HG03571 (cell line): ENCODE measurements at regions not wholly inside any gene's neighbourhood (a gene's known extent, or its start where the extent isn't known, plus 50 kb on each side); places are given as distances from the start of the nearest gene placed in this dataset.
"Not testable (repeated sequence)": the region's sequence is repeated elsewhere in the genome, so short reads cannot be mapped to it uniquely, and the experiment has no call there.

ENCODE experiments used
- ATAC-seq: cut with Tn5 transposase; IDR thresholded peaks from one replicate; pipeline ENCODE4 v1.9.1; 2021; ENCODE audit not compliant: unreplicated experiment

DNA sequence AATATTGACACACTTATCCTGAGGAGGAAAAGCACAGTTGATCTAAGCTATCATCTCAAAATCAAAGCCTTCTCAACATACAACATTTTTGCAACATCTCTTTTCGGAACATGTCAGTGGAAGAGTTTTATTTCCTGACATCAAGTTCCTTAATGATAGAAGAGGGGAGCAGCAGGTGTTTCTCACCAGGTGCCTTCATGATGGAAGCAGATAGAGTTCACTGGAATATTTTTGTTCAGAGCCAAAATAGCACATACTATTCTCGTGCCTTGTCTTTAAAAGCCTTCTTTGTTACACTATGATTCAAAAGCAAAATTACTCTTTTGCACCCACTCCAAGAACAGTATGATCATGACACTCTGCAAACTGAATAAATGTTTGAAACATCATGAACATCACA is 176.9 kb upstream of the CCNG1 start:
- no peak for ATAC-seq

DNA sequence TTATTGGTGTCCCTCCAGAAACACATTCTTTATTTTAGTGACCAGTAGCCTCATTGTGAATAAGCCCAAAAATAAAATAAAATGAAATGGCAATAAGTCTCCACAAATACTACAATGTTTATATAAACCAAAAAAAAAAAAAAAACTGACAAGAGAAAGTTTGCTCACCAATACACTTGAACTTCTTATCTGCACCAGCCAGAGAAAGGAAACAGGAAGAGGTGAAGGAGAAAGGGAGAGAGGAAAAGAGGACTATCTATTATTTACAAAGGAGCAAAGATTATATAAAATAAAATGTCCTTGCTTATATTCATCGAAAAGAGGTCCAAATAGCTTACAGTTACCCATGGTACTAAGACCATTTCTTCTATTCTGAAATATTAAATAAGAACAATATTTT is 176.4 kb upstream of the CCNG1 start:
- ATAC-seq = no peak

DNA sequence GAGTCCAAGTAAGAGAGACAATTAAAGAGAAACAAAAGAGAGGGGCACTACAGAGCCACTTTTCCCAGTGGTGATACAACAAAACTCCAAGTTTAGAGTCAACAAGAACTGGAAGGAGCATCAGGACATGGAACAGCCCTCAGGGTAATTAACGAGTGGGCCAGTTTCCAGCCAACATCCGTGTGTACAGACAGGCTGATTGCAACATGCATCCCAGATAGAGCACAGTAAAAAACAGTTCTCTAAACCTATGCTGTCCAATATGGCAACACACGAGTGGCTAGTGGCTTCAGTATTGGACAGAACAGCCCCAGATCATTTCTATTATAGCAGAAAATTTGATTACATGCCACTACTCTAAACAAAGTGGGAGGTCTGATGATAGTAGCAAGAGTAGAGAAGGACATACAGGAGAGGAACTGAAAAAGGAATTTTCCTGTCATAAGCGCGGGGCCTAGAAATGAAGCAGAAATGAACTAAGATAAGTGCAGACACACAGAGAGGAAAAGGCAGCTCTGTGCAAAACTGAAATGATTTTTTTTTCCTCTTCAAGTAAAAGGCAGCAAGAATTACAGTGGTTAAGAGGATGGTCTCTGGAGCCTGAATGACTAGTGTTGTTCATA is 175.6 kb upstream of the CCNG1 start:
- ATAC-seq = no peak

DNA sequence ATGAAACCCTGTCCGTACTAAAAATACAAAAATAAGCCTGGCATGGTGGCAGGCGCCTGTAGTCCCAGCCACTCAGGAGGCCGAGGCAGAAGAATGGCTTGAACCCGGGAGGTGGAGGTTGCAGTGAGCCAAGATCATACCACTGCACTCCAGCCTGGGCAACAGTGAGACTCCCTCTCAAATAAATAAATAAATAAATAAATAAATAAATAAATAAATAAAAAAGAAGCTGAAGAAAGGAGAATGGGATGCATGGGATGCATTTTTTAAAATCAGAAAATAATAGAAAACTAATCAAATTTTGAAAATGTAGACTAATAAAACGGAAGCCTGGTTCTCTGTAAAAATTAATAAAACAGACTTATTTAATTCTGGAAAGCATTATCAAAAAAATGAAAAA is 171.1 kb upstream of the CCNG1 start:
- ATAC-seq = not testable (repeated sequence)

DNA sequence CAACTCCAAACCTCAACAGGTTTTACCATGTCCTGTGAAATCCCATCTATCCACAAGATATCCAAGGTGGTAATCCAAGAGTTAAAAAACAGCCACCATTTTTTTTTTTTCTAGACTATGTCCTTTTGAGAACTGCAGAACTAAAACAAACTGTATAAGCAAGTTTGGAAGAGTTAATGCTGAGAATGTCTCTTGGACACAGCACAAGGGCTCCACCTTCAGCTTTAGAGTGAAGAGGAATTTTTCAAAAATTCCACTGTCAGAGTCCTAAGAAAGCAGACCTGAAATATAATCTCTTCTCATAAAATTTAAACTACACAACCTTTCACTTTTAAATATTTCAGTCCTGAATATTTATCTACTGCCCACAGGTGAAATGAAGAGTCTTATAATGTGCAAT is 167.8 kb upstream of the CCNG1 start:
- ATAC-seq = no peak

DNA sequence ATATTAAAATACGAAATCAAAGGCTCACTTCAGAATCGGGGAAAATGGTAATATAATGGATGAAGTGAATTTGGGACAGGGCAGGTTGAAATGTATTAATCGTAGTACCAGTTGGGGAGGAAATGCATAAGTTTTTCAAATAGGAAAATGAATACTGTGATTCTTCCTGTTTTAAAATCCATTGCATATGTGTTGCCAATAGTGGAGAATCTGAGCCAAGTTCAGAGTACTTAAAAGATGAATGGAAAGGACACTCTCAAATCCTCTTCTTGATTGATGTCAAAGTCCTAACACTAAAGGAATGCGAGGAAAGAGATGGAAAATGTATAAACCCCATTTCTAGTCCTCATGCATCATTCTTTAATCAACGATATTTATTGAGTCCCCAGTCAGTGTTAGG is 160.9 kb upstream of the CCNG1 start:
- ATAC-seq = no peak

DNA sequence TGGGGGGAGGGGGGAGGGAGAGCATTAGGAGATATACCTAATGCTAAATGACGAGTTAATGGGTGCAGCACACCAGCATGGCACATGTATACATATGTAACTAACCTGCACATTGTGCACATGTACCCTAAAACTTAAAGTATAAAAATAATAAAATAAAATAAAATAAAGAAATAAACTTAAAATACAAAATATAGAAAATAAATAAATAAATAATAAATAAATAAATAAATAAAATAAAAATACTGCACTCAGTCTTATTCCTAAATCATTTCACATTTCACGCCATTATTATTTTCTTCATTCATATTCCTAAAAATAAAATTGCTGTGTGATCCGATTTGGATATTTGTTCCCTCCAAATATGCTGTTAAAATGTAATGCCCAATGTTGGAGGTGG is 156.5 kb upstream of the CCNG1 start:
- not testable (repeated sequence) for ATAC-seq

DNA sequence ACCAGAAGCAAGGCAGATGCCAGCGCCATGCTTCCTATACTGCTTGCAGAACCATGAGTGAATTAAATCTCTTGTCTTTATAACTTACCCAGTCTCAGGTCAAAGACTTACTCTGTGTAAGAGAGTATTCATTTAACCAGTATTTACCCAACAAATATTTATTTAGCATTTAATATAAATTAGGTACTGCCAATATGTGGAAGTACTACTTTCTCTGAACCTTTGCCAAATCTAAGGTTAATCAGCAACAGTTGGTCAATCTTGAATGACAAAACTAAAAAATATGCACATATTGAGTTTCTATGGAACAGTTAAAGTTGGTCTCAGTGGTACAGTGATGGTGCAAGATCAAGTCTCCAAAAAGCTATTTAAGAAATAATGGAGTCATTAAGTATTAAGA is 155.9 kb upstream of the CCNG1 start:
- no peak for ATAC-seq

DNA sequence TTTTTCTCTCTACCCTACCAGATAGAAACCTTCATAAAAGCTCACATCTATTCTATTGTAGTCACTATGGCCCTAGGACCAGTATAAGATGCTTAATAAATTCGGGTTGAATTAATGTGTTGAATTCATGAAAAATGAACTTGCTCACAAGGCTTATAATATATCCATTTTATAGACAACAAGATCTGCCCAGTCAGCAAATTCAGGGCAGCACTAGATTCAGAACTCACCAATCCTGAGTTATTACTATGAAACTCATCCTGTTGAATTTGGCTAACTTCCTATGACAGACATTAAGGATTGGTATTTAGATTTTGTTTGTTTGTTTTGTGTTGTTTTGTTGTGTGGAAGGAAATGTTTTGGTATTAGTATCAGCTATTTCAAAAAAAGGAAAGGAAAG is 143.6 kb upstream of the CCNG1 start:
- ATAC-seq = no peak

DNA sequence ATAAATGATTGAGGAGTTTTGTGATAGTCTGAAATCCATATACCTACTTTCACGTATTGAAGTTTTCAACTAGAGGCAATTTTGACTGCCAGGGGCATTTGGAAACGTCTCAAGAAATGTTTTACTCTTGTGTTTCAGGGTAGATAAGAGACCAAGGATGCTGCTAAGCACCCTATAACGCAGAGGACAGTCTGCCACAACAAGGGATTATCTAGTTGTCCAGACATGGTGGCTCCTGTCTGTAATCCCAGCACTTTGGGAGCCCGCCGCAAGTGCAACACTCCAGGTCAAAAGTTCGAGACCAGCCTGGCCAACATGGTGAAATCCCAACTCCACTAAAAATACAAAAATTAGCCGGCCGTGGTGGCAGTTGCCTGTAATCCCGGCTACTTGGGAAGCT is 133.7 kb upstream of the CCNG1 start:
- no peak for ATAC-seq

DNA sequence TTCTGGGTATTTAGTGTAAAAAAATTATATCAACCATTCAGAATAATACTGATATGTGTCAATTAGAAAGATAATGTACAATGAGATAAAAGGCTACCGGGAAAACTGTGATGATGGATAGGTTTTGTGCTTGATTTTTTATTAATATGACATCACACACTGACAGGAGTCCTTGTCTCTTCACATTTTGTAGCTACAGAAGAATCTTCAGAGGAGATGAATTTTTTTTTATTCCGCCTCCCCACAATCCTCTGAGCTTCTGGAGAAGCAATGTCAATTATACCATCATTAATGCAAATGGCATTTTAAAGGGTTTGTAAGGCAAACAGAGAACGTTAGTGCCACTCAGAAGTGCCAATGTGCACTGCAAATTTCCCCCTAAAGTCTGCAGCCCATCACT is 131.7 kb upstream of the CCNG1 start:
- no peak for ATAC-seq

DNA sequence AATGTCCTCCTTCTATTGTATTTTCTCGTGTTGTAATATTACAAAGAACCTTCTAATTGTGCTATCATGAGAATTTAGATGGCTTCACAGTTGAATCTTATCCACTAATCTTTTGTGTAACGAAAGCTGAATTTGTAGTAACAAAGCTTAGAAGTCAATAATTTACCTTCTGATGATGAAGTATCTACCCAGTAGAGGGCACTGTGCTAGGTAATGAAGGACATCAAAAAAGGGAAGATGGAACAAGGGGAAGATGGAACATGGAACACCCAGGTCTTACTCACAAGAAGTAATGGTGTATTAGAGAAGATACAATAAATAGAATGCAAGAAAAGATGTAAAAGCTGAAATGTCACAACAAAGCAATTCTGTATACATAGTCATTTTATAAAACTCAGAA is 131.0 kb upstream of the CCNG1 start:
- ATAC-seq = no peak

DNA sequence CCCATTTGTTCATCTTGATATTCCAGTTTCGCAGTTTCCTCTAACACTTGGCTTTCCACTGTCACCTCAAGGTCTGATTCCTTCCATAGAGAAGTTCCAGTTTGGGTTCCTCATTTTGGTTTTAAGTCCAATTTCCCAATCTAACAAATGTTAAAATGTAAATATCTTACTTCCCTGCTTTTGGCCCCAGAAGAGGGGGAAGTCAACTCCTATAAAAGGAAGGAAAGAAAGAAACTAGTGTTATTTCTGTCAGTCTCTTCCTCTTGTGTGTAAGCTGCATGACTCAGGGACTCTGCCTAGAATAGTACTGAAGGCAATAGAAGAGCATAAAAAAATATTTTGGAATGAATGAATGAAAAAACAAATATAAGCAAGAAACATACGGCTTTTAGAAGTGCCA is 127.5 kb upstream of the CCNG1 start:
- no peak for ATAC-seq

DNA sequence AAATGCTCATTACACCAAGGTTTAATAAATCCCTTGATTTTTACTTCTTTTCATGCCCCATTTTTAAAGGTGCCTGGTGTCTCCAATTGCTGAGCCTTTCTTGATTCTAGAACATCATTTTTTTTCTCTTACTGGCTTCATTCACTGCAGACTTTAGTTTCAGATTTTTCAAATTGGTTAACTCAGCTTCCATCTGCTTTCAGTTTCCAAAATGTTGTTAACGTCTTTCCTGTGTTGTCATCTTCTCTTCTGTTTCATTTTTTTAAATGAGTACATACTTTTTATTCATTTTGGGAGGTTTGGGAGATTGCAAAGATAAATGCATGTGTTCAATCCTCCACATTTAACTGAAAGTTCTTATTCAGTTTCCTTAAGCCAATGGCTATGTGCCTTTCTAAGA is 126.4 kb upstream of the CCNG1 start:
- no peak for ATAC-seq

DNA sequence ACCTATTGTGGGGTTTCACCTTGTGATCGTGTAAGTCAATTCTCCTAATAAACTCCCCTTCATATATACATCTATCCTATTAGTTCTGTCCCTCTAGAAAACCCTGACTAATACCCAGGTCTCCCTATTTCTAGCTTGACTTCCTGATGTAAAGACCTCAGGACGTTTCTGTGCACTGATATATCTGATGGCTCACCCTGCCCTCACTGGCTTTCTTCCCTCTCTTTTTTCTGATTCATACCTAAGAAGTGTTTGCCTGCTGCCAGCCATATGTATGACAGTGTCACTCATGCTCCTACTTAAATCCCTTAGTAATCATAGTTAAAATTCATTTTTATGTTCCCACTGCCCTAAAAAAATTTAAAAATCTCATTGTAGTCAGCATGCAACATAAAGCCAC is 124.8 kb upstream of the CCNG1 start:
- ATAC-seq = no peak

DNA sequence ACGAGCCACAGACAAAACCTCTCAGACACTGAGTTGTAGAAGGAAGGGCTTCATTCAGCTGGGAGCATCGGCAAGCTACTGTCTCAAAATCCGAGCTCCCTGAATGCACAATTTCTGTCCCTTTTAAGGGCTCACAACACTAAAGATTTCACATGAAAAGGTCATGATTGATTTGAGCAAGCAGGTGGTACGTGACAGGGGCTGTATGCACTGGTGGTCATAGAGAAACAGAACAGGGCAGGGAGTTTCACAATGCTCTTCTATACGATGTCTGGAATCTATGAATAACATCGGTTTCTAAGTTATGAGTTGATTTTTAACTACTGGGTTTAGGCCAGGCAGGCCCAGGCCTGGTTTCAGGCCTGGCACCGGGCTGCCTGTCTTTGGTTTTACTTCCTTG is 124.3 kb upstream of the CCNG1 start:
- ATAC-seq = not testable (repeated sequence)

DNA sequence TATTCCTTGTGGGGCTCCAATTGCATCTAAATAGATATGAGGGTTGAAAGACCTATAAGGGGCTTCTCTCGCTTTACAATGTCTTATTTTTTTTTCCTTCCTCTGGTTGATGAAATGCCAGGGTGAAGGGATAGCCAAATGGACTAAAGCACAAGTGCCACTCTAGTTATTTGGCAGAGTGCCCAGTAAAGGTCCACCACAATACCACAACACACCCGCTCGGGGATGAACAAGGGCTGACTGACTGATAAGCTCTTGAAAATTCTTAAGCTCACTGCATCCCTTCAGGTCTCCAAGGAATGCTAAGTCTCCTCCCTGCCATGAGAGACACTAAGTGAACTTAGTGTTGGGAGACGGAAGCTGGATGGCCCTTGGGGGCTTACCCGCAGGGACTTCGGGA is 121.0 kb upstream of the CCNG1 start:
- ATAC-seq = not testable (repeated sequence)

DNA sequence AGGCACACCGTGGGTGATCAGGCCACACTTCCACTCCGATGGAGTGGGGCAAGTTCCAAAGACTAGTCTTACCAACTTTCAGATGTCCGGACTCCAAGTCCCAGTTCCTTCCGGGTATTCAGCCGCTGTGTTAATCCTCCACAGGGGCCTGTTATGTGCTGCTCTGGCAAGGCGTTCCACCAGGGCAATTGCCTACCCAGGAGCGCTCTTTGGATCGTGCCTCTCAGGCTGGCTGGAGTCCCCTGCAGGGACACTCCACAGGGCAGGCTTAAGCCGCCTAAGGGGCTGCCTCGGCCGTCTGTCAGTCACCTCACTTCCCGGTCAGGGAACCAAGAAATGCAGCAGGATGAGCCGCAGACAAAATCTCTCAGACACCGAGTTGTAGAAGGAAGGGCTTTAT is 118.7 kb upstream of the CCNG1 start:
- ATAC-seq = no peak

DNA sequence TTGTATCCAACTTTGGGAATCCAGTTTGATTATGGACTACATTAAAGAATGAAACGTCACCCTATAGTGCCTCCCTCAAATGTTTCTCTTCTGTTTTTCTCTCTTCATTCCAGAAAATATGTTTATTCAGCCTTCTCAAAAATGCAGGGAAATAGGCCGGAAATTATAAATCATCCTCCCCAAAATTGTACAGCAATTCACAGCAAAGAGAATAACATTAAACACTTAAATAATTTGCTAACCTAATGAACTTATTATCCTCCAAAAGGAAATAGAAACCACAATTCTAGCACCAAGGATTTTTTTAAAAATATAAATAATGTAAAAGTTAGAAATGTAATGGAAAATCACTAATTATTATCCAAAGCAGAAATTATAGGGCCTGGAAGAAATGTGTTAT is 115.9 kb upstream of the CCNG1 start:
- no peak for ATAC-seq

DNA sequence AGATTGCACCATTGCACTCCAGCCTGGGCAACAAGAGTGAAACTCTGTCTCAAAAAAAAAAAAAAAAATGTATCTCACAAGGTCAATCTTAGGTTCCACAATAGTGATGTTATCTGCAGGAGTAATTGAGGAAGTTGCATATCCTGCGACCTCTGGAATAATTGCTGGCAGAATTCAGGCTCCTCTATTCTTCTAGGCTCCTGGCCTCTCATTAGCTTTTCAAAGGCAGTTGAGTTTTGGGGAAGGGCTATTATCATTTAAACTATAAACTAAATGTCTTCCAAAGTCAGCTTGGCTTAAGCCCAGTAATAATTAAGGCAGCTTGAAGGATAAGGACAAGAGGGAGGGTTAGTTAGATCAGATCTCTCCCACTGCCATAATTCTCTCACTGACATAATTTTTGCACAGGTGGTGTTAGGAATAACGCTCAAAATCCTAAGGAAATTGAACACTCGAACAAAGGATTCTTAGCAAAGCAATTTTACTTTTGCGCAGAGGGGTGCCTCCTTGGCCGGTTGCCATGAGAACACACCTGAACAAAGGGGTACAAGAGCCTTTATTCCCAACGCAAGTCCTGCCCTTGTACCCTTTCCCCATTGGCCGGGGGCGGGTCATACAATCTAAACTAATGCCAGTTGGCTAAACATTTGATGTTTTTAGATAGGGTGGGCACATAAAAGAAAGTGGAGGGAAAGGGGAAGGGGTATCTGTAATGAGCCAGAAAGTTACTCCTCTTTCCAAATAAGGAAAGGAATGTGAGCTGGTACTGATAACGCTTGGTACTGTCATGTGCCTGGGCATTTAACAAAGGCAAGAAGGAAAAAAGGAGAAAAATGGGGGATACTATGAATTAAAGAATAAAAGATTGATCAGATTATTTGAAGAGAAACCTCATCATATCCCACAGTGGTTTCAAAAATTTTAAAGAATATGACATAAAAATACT is 106.4 kb upstream of the CCNG1 start:
- ATAC-seq = no peak

DNA sequence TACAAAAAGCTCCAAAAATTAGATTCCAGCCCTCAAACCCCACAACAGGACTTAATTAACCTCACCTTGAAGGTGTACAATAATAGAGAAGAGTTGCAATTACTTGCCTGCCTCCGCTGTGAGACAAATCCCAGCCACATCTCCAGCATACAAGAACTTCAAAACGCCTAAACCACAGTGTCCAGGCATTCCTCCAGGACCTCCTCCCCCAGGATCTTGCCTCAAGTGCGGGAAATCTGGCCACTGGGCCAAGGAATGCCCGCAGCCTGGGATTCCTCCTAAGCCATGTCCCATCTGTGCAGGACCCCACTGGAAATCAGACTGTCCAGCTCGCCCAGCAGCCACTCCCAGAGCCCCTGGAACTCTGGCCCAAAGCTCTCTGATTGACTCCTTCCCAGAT is 101.3 kb upstream of the CCNG1 start:
- not testable (repeated sequence) for ATAC-seq

DNA sequence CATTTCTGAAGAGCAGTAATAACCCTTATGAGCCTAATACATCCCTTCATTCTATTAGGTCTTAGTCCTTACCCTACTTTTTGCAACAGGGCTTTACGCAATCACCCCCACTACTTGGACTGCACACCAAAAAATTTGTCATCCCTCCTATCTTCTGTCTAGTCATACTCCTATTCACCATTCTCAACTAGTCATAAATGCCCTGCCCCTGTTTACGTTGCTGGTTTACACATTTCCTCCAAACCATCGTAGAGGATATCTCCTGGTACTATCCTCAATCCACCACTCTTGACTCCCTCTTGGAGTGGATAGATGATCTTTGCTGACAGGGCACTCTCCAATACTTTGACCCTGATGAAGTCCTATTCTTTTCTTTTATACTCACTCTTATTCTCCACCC is 98.2 kb upstream of the CCNG1 start:
- no peak for ATAC-seq

DNA sequence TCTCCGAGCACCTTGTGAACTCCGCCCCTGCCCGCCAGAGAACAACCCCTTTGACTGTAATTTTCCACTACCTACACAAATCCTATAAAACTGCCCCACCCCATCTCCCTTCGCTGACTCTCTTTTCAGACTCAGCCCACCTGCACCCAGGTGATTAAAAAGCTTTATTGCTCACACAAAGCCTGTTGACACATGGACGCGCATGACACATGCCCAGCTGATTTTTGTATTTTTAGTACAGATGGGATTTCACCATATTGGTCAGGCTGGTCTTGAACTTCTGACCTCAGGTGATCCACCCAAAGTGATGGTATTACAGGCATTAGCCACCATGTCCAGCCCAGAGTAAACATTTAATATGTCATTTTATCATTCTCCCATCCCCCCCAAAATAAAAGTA is 97.0 kb upstream of the CCNG1 start:
- not testable (repeated sequence) for ATAC-seq
